ENCODE measurements at regions not wholly inside any gene's neighbourhood (a gene's known extent, or its start where the extent isn't known, plus 50 kb on each side); places are given as distances from the start of the nearest gene placed in this dataset.

GRCh38 chr3:23004971-23005370 lies 198.2 kb upstream of the UBE2E2 start:
- no peak for DNase-seq (ENCODE audit: extremely low spot score, unreplicated experiment)
- no peak overlapping the region for H3K27ac Mint-ChIP-seq (ENCODE audit: unreplicated experiment)
- no peaks in the 10 kb centered on the region for H3K27me3 Mint-ChIP-seq (ENCODE audit: unreplicated experiment)
- TF ChIP-seq CTCF (IDR thresholded peaks at IDR 0.05), result no peak
- peaks cover 19% of the 10 kb centered on the region for H3K4me1 Mint-ChIP-seq (ENCODE audit: unreplicated experiment)
- H3K9me3 Mint-ChIP-seq (ENCODE audit: unreplicated experiment), result peaks cover under 1% of the 10 kb centered on the region
- H3K36me3 Mint-ChIP-seq (ENCODE audit: unreplicated experiment), result no peaks in the 10 kb centered on the region
- no peak overlapping the region for H3K4me3 Mint-ChIP-seq (ENCODE audit: unreplicated experiment)

- H3K4me1 Mint-ChIP-seq (ENCODE audit: unreplicated experiment), result peaks cover 36% of the 10 kb centered on the region
- no peak for TF ChIP-seq CTCF (IDR thresholded peaks at IDR 0.05)
- H3K36me3 Mint-ChIP-seq (ENCODE audit: unreplicated experiment), result peaks cover 6% of the 10 kb centered on the region
- H3K9me3 Mint-ChIP-seq (ENCODE audit: unreplicated experiment), result peaks cover 12% of the 10 kb centered on the region
- no peaks in the 10 kb centered on the region for H3K27me3 Mint-ChIP-seq (ENCODE audit: unreplicated experiment)
- H3K4me3 Mint-ChIP-seq (ENCODE audit: unreplicated experiment), result no peak overlapping the region
- H3K27ac Mint-ChIP-seq (ENCODE audit: unreplicated experiment), result no peak overlapping the region
- DNase-seq (ENCODE audit: extremely low spot score, unreplicated experiment), result no peak
These were observed 185.3 kb upstream of the UBE2E2 start for GRCh38 chr3:23017801-23018200.

- Mint-ChIP-seq H3K9me3 (ENCODE audit: unreplicated experiment) (peaks cover 18% of the 10 kb centered on the region), H3K4me3 (ENCODE audit: unreplicated experiment) (no peak overlapping the region), H3K36me3 (ENCODE audit: unreplicated experiment) (peaks cover 6% of the 10 kb centered on the region), H3K27ac (ENCODE audit: unreplicated experiment) (peak overlapping the region; percentile 64), H3K27me3 (ENCODE audit: unreplicated experiment) (peaks cover 2% of the 10 kb centered on the region), H3K4me1 (ENCODE audit: unreplicated experiment) (peaks cover 36% of the 10 kb centered on the region)
- TF ChIP-seq CTCF (IDR thresholded peaks at IDR 0.05), result no peak
- no peak for DNase-seq (ENCODE audit: extremely low spot score, unreplicated experiment)
These were observed 183.4 kb upstream of the UBE2E2 start for GRCh38 chr3:23019596-23020300.

GRCh38 chr3:23028294-23028693 lies 174.8 kb upstream of the UBE2E2 start:
- no peak for DNase-seq (ENCODE audit: extremely low spot score, unreplicated experiment)
- no peak overlapping the region for H3K27ac Mint-ChIP-seq (ENCODE audit: unreplicated experiment)
- H3K27me3 Mint-ChIP-seq (ENCODE audit: unreplicated experiment), result peaks cover 14% of the 10 kb centered on the region
- H3K4me1 Mint-ChIP-seq (ENCODE audit: unreplicated experiment), result peaks cover 7% of the 10 kb centered on the region
- no peak overlapping the region for H3K4me3 Mint-ChIP-seq (ENCODE audit: unreplicated experiment)
- peaks cover 7% of the 10 kb centered on the region for H3K36me3 Mint-ChIP-seq (ENCODE audit: unreplicated experiment)
- peaks cover 21% of the 10 kb centered on the region for H3K9me3 Mint-ChIP-seq (ENCODE audit: unreplicated experiment)
- TF ChIP-seq CTCF (IDR thresholded peaks at IDR 0.05), result no peak

GRCh38 chr3:23029001-23029400 lies 174.1 kb upstream of the UBE2E2 start:
- no peak for TF ChIP-seq CTCF (IDR thresholded peaks at IDR 0.05)
- DNase-seq (ENCODE audit: extremely low spot score, unreplicated experiment), result no peak
- peaks cover 18% of the 10 kb centered on the region for H3K27me3 Mint-ChIP-seq (ENCODE audit: unreplicated experiment)
- H3K27ac Mint-ChIP-seq (ENCODE audit: unreplicated experiment), result no peak overlapping the region
- H3K36me3 Mint-ChIP-seq (ENCODE audit: unreplicated experiment), result peaks cover 10% of the 10 kb centered on the region
- H3K4me3 Mint-ChIP-seq (ENCODE audit: unreplicated experiment), result no peak overlapping the region
- peaks cover 24% of the 10 kb centered on the region for H3K9me3 Mint-ChIP-seq (ENCODE audit: unreplicated experiment)
- H3K4me1 Mint-ChIP-seq (ENCODE audit: unreplicated experiment), result peaks cover 7% of the 10 kb centered on the region
